ENCODE measurements at regions not wholly inside any gene's neighbourhood (a gene's known extent, or its start where the extent isn't known, plus 50 kb on each side); places are given as distances from the start of the nearest gene placed in this dataset.

DNA sequence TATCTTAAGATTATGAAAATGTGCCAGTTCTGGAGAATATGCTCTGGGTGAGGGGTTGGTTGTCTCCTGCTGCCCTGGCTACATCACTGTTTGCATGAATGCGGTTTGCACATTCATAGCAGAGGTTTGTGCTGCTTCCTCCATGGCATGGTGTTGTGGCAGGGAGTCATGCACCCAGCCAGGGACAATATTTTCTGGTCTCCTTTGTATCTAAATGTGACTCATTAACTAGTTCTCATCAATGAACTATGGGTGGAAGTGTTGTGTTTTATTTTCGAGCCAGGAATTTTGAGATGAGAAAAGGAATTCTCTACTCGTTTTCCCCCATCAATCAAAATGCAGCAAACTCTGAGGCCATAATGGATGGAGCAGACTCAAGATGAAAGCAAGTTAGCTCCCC lies 527.3 kb downstream of the SNAPC1 start (continued):
- no peak for TF ChIP-seq ARID4B (CRISPR knock-in tag; IDR thresholded peaks at IDR 0.05)
- TF ChIP-seq, protein P1, sequence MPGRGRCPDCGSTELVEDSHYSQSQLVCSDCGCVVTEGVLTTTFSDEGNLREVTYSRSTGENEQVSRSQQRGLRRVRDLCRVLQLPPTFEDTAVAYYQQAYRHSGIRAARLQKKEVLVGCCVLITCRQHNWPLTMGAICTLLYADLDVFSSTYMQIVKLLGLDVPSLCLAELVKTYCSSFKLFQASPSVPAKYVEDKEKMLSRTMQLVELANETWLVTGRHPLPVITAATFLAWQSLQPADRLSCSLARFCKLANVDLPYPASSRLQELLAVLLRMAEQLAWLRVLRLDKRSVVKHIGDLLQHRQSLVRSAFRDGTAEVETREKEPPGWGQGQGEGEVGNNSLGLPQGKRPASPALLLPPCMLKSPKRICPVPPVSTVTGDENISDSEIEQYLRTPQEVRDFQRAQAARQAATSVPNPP (IDR thresholded peaks at IDR 0.05; ENCODE audit: borderline replicate concordance, insufficient read depth, insufficient read length) = no peak
- no peak for TF ChIP-seq ZNF444 (CRISPR knock-in tag; IDR thresholded peaks at IDR 0.05)

GRCh38 chr14:62301080-62301479 lies 538.9 kb downstream of the SNAPC1 start:
- ATAC-seq = no peak
- TF ChIP-seq E2F8 (IDR thresholded peaks at IDR 0.05; ENCODE audit: low read depth, partially characterized antibody) (no peak), PHF8 (IDR thresholded peaks at IDR 0.05; ENCODE audit: borderline replicate concordance, low read length) (no peak), ZNF124 (CRISPR knock-in tag; IDR thresholded peaks at IDR 0.05) (no peak), ILK (tag; IDR thresholded peaks at IDR 0.05; ENCODE audit: borderline replicate concordance, low read depth) (no peak), TCF7 (IDR thresholded peaks at IDR 0.05; ENCODE audit: borderline replicate concordance) (no peak), ELF4 (CRISPR knock-in tag; IDR thresholded peaks at IDR 0.05) (no peak), CC2D1A (IDR thresholded peaks at IDR 0.05) (no peak), ZNF445 (CRISPR knock-in tag; IDR thresholded peaks at IDR 0.05; ENCODE audit: low read depth) (no peak)

More at GRCh38 chr14:62301080-62301479, 538.9 kb downstream of the SNAPC1 start:
- H3K27me3 ChIP-seq (ENCODE audit: control insufficient read depth in 2 of 2, insufficient read depth in 2 of 2, low read length in 2 of 2) = no peaks in the 10 kb centered on the region
- H2AFZ ChIP-seq (ENCODE audit: low read depth, low read length) = no peak overlapping the region
- H4K20me1 ChIP-seq (replicated peaks; ENCODE audit: control insufficient read depth, insufficient read depth, low read length) = no peaks in the 10 kb centered on the region
- H3K9me3 ChIP-seq (replicated peaks; ENCODE audit: control insufficient read depth, insufficient read depth, low read depth, low read length) = no peaks in the 10 kb centered on the region
- H3K36me3 ChIP-seq (ENCODE audit: control insufficient read depth, insufficient read depth, low read length) = no peaks in the 10 kb centered on the region
- H3K9me1 ChIP-seq (ENCODE audit: control insufficient read depth, insufficient read depth, low read length) = no peaks in the 10 kb centered on the region
- H3K4me2 ChIP-seq (ENCODE audit: insufficient read depth, low read length) = no peak overlapping the region
- no peak overlapping the region for H3K27ac ChIP-seq (ENCODE audit: extremely low read depth, low read depth, low read length)
- CTCF ChIA-PET (ENCODE audit: low intra/inter-chr PET ratio) = no interaction called here
- no TSS peak for BruUV-seq (replicated peaks)
- H3K4me3 ChIP-seq = no peak overlapping the region
- POLR2A ChIA-PET = no interaction called here
- no peaks in the 10 kb centered on the region for H3K4me1 ChIP-seq (replicated peaks in 1 of 2; ENCODE audit: control insufficient read depth in 2 of 2, insufficient read depth in 2 of 2, low read length in 2 of 2)
- intact Hi-C loops (cut with micrococcal nuclease) = no loop called here
- 0% methylated on average over 1 of the region's 1 CpG for WGBS (ENCODE audit: insufficient coverage, low coverage, missing lambda C conversion rate)
- H3K79me2 ChIP-seq (ENCODE audit: control insufficient read depth, insufficient read depth, low read length) = no peaks in the 10 kb centered on the region
- DNase-seq (ENCODE audit: extremely low read depth in 1 of 4, low spot score in 3 of 4) (no peak), FAIRE-seq (no peak)
- no peak overlapping the region for H3K9ac ChIP-seq (ENCODE audit: insufficient read depth in 1 of 2, low read depth in 2 of 2, low read length in 2 of 2)
- in situ Hi-C loops (cut with MboI) = no loop called here
